A172 (cell line): ENCODE measurements at regions not wholly inside any gene's neighbourhood (a gene's known extent, or its start where the extent isn't known, plus 50 kb on each side); places are given as distances from the start of the nearest gene placed in this dataset.

Experiments used
- DNase-seq: peaks from one replicate; pipeline ENCODE4 v3.0.0-alpha.2; 2015; ENCODE audit warnings: low spot score

- no peak for DNase-seq
Measured at GRCh38 chr19:32202244-32202643, 143.2 kb upstream of the ZNF507 start.

GRCh38 chr19:32203161-32203560, 142.2 kb upstream of the ZNF507 start:
- DNase-seq: no peak

DNA sequence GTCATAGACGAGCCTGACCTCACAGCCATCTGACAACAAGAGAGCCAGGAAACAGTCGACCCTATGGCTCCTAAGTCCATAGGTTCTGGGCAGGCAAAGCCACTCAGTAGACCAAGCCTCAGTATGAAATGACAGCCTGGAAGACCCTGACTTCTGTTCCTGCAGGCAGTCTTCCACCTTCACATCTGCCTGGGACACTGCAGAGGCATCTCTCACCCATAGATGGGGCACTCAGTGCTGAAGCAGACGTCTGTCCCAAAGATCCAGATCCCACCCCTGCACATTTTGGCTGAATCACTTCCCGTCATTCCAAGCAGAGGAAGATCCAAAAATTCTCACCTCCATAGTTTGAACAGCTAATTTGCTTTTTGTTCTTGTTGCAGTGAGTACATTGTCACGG, 139.3 kb upstream of the ZNF507 start:
- DNase-seq: no peak

DNA sequence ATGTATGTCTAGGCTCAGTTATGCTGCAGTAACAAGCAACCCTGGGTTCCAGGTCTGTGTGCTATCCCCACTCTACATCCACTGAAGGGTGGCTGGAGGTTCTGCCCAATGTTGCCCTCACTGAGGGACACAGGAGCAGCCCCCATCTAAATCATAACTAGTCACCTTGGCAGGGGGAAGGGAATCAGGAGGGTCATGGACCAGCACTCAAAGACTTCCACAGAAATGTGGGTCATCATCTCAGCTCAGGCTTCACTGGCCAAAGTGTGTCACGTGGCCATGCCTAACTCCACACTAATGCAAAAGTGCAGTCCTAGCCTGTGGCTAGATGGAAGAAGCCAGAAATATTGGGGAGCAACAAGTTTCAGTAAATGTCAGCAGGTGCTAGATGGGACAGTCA, 137.3 kb upstream of the ZNF507 start:
- no peak for DNase-seq

GRCh38 chr19:32219392-32219791, 126.0 kb upstream of the ZNF507 start:
- no peak for DNase-seq

DNA sequence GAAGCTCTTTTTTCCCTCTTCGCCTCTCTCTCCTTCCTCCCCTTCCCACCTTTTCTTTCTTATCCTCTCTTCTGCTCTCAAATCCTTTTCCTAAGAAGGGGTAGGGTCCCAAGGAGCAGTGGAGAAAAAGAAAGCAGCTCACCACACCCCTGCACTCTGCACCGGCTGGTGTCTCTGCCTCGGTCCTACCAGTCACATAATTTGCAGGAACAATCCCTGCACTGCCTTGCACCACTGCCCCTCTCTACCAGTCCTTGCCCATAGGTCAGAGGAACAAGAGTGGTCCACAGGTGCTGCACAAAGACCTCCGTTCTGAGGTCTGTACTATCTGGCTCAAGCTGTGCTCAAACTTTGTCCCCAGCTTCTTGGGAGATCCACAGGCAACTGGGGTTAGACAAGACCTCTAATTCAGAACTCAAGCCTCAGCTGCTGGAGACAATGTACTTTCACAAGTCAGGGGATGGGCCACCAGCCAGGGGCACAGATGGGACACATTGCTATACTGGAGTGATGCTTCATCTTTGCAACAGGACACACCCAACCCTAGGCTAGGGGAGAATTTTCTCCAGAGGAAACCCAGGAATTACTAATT, 125.4 kb upstream of the ZNF507 start:
- no peak for DNase-seq

DNA sequence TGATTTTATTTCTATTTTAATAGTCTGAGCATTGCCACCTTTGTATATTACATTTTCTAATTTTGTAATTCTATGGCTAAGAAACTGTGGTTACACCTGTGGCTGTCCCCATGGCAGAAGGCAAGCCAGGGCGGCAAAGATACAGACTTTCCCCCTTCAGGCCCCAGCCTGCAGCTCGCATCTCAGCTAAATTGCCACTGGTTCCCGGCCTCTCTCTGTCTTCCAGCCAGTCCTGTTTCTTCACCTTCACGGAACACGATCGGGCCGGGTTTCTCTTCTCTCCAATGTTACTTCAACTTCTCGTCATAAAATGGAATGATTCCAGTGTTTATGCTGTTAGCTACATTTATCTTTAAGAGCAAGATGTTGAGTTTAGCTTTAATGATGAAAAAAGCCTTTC, 124.5 kb upstream of the ZNF507 start:
- no peak for DNase-seq

DNA sequence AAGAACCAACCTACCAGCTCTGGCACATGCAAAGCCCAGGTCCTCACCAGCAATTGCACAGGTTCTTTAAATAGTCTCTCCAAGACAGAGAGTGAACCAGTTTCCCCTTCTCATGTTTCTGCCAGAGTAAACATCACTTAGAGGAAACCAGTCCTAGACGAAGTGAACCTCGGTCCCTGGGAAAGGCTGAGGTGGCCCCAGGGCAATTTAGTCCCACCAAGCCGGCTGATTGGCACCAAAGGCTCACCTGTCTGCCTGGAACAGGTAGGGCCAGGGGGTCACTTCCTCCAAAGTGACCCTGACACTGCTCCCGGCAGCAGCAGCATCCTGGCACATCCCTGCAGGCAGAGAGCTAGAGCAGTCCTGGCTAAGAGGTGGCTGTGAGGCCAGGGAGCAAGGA, 122.9 kb upstream of the ZNF507 start:
- no peak for DNase-seq

DNA sequence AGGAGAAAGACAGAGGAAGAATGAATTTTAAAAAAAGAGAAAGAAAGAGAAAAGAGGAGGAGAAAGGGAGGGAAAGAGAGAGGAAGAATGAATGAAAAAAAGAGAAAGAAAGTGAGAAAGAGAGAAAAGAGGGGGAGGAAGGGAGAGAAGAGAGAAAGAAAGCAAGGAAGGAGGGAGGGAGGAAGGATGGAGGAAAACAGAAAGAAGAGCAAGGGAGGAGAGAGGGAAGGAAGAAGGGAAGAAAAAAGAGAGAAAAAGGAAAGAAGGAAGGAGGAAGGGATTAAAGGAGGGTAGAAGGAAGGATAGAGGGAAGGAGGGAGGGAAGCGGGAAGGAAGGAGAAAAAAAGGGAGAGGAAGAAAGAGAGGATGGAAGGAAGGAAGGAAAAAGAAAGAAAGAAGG, 122.3 kb upstream of the ZNF507 start:
- DNase-seq: no peak

DNA sequence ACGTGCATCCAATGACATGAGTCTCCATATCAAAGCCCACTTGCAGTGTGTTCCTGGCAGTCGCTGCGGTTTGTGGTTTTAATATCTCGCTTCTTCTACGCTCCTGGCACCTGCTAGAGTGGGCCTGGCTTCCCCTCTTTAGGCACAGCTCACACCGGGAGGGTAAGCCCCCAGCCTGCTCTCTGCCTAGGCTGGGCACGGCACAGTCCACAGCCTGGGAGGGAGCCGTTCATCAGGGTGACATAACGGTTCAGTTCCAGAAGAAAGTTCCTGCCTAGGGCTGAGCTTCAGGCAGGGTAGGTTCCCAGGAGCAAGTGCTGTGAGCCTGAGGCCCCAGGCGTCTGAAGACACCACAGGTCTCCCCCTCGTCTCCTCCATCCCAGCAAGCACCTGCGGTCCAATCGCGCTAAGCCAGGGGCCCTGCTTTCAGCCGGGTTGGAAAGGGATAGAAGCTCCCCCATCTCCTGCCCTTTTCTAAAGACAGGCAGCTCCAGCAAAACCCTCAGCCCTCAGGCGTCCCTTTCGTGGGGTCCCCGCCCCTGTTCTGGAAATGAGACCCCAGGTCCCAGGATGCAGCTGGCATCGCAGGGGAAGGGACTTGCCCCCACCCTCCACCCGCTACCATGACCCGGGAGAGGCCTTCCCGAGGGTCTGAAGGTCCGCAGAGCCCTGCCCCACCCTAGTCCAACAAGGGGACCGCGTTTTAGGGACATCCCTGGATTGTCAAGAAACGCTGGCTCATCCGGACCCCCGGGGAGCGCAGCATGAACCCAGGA, 121.6 kb upstream of the ZNF507 start:
- DNase-seq: no peak

- DNase-seq: peak; percentile 28
Measured at GRCh38 chr19:32224371-32225244, 120.8 kb upstream of the ZNF507 start.

GRCh38 chr19:32227561-32228165, 117.7 kb upstream of the ZNF507 start:
- DNase-seq: no peak

DNA sequence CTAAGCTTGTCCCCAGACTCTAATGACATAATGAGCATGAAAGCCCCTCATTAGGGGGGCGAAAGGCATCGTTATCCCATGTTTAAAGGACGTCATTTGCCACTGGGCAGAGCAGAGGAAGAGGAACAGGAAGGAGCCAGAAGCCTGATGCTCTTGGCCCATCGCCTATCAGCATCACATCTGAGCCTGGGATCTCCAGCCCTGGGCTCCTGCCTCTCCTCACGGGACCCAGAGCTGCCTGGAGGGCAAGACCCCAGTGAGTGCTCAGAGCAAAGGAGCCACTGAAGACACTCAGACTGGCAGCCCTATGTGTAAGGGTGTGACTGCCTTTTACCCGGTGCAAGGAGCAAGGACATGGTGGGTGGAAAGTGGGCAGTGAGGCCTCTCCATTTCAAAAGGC, 115.0 kb upstream of the ZNF507 start:
- no peak for DNase-seq

DNA sequence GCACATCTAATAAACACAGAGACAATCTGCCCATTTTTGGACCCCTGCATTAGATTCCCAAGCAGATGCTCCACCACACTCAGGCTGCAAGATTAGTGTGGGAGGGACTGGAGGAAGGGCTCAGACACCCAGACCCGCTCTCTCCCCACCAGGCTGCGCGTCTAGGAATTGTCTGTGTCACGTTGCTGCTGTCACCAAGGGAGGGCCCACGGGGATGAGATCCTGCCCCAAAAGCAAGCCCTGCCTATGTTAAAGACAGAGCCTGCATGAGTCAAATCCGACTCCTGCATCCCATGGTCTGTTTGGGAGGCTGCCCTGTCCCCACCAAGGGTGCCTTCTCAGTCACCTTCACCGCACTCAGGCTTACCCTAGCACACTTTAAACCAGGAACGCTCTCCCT, 114.4 kb upstream of the ZNF507 start:
- DNase-seq: no peak

GRCh38 chr19:32231691-32232090, 113.7 kb upstream of the ZNF507 start:
- DNase-seq: no peak

- DNase-seq: no peak
Measured at GRCh38 chr19:32232449-32232848, 113.0 kb upstream of the ZNF507 start.

GRCh38 chr19:32233091-32233490, 112.3 kb upstream of the ZNF507 start:
- no peak for DNase-seq

DNA sequence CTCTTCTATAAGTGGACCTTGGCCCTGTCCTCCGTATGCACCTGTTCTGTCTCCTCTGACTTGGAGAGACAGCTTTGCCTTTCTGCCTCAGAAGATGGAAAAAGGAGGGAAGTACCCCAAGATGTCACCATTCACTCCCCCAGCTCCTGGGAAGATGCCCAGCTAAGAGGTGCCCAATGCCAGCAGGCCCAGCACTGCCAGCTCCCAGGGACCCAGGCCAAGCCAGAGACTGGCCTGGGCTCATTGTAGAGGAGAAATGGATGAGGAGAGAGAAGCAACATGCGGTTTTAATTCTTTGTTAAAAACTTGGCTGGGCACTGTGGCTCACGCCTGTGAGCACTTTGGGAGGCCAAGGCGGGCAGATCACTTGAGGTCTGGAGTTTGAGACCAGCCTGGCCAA, 111.5 kb upstream of the ZNF507 start:
- DNase-seq: no peak

DNA sequence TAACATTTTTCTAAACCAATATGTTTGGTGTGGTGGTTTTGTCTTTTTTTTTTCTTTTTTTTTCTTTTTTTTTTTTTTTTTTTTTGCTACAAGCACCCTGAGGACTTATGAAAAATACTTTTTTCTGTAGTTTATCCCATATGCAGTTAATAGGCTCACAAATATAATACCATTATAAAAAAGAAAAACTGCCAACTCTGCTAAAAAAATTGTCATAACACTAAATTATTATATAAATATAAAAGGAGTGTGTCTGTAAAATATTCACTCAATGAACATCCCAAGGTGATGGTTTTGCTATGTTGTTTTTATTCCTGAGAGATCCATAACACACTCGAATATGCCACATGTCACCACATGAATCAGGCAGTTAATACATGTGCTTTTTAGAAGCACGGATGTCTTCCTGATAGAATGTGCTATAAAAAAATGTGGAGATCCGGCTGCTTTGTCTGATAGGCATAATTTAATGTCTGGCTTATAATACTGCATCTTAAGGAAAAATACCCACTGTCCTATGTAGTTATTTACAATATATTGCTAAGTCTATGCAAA, 110.7 kb upstream of the ZNF507 start:
- no peak for DNase-seq

DNA sequence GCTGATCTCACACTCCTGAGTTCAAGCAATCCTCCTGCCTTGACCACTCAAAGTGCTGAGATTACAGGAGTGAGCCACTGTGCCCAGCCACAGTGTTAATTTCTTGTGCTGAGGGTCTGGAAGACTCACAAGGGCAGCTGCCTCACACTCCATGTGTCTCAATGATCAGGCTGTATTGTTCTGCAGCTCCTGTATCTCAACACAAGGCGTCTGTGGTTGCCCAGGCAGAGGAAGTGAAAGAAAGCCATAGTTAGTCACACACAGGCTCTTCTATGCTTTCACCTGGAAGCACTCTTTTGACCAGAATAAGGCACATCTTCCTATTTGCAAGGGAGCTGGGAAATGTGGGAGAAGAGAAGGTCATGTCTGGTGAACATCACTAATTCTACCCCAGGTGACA, 107.3 kb upstream of the ZNF507 start:
- no peak for DNase-seq

DNA sequence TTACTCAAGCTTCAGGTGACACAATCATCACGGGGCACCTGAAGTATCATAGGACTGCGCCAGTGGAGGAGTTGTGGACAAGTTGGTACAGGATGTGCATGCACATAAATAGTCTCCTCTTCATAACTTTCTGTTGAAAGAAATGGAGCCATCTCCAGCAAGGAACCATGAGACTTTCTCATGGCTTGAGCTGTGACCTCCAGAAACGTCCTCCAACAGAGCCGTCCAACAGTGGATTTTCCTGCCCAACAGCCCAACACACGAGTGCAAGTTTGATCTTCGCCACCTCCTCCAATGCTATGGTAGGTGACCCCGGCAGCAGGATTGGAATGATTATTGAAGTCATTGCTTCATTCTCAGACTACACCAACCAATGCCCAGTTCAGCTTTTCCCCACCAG, 105.1 kb upstream of the ZNF507 start:
- DNase-seq: no peak

DNA sequence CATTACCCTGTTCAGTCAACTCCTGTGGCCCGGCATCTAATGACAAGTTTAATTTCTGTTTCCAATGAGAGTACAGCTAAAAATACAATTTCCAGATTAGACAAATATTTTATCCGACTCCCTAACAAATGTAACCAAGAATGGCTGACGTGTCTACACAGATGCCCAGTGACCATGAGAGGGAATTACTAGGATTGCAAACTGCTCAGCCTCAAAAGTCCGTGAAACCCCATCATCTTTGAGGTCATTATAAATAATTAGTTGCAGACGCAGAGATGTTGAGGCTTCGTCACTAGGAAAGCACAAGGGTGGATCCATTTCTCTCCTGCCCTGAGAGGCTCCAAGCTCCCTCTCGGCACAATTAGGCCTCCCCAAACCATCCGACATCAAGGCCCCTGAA, 104.1 kb upstream of the ZNF507 start:
- DNase-seq: no peak
